GM19463 (cell line): ENCODE measurements at regions not wholly inside any gene's neighbourhood (a gene's known extent, or its start where the extent isn't known, plus 50 kb on each side); places are given as distances from the start of the nearest gene placed in this dataset.

ENCODE experiments used
- ATAC-seq: cut with Tn5 transposase; IDR thresholded peaks from one replicate; pipeline ENCODE4 v1.9.1; 2021; ENCODE audit warnings: mild to moderate bottlenecking, moderate library complexity; ENCODE audit not compliant: unreplicated experiment

DNA sequence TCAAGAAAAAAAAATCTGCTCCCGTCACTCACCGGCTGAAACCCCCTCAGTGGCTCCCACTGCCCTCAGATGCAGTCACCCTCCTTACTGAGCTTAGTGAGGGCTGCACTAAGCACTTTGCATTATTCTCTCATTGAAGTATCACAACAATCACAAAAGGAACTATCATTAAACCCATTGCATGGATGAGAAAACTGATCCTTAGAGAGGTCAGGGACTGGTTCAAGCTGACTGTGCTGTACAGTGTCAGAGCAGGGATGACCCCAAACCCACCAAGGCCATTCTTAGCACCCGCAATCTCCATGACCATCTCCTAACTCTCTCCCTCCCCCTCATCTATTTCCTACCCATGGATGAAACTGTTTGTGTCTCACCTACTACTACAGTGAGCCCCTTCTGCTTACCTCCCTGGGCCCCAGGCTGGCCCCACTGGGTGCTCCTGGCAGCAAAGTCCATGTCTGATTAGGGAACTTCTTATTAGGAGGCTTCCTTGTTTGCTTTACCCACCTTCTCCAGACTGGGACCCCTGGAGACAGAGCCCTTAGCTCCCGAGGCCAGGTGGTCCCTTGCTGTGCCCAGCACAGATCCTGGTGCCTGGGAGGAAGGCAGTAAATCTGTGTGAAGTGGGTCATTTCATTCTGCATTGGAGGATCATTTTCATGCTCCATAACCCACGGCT, 139.3 kb upstream of the ID2 start:
- no peak for ATAC-seq

DNA sequence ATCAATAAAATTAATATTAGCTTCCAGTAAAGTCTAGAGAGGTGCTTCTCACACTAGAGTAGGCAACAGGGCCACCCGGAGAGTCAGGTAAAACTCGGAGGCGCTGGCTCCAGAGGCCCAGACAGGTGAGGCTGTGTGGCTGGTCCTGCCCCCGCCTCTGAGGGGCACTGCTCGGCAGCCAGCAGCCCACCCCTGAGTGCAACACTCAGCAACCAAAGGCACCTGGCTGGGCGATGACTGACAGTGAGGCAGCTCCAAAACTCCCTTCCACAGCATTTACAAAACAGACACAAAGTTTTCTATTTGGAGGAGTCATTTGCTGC, 138.8 kb upstream of the ID2 start:
- peak; percentile 19 for ATAC-seq

GRCh38 chr2:8543383-8544170, 138.3 kb upstream of the ID2 start:
- ATAC-seq = peak; percentile 69

GRCh38 chr2:8544171-8544785, 137.6 kb upstream of the ID2 start:
- ATAC-seq = no peak

DNA sequence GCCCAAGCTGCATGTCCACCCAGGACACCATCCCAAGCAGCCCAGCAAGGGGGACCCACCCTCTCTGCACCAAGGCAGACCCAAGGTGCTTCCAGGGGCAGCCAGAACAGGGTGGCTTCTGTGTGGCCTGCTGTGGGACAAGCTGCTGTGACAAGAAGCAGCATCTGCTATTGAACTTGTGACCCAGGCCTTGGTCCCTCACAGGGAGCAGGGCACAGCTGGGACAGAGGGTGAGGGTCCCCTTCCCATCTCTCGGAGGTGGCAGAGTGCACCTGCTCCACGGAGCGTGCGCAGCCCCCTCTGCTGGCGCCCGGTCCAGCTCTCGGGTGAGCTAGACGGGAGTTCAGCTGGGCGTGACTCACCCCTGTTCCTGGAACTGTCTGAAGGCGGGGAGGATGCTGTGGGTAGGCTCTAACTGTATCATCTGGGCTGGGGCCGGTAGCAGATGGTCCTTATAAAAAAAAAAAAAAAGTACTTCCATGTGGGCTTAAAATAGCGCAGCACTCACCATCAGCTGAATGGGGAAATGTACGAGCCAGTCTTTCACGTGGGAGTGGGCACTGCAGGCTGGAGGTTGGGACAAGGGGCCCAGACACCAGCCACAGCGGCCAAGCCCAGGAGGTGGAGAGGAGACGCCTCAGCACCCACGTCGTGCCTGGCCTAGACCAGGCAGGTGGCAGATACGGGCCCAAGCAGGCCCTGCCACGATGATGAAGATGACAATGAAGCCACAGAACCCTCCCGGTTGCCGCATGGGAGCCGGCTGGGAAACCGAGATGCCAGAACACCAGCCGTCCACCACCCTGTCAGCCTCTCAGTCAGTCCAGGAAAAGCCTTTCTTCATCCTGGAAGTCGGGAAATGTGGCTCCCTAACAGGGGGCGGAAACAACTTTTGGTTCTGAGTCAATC, 136.8 kb upstream of the ID2 start:
- peak; percentile 41 for ATAC-seq

GRCh38 chr2:8545695-8546611, 135.9 kb upstream of the ID2 start:
- ATAC-seq = no peak

GRCh38 chr2:8546612-8547283, 135.1 kb upstream of the ID2 start:
- ATAC-seq = no peak

- no peak for ATAC-seq
Observed at GRCh38 chr2:8547284-8548064, 134.4 kb upstream of the ID2 start.

DNA sequence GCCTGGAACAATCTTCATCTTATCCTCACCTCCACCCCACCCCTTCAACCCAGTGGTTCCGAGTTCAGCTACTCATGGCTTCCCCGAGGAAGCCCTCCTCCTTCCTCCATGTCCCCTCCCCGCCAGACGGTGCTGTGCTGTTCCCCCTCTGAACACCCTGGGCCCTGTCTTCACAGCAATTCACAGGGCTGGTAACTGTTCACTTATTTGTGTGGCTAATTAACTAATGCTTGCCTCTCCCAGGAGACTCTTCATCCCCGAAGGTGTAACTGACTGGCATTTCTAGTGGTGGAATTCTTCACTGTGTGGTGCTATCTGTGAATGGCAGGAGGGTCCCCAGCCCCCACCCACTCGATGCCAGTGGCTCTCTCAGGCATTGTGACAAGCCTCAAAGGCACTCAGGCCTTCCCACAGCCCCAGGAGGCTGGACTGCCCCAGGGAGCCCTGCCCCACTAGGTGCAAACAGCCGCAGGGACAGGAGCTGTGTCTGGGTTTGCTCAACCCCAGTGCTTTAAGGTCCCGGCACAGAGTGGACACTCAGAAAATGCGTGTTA, 133.7 kb upstream of the ID2 start:
- ATAC-seq = no peak

DNA sequence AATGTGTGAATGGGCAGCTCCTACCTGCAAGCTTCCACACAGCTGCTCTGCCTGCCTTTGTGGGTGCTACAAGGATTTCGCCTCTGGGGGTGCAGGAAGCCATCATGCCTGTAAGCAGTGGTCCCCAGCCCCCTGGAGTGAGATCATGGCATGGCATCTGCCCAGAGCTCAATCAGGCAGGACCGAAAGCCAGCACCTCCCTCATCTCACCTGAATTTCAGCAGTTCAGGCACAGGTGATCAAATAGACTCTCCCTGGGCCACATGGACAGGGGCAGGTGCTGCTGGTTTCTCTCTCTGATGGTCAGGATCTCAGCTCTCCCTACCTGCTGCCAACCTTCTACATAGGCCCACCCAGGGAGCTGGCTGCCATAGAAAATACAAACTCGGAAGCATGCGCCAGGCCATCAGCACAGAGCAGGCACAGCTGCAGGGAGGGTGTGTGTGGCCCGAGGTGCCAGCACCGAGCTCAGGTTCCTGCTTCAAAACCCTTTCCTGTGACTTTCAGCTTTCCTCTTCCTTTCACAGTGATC, 133.2 kb upstream of the ID2 start:
- no peak for ATAC-seq

DNA sequence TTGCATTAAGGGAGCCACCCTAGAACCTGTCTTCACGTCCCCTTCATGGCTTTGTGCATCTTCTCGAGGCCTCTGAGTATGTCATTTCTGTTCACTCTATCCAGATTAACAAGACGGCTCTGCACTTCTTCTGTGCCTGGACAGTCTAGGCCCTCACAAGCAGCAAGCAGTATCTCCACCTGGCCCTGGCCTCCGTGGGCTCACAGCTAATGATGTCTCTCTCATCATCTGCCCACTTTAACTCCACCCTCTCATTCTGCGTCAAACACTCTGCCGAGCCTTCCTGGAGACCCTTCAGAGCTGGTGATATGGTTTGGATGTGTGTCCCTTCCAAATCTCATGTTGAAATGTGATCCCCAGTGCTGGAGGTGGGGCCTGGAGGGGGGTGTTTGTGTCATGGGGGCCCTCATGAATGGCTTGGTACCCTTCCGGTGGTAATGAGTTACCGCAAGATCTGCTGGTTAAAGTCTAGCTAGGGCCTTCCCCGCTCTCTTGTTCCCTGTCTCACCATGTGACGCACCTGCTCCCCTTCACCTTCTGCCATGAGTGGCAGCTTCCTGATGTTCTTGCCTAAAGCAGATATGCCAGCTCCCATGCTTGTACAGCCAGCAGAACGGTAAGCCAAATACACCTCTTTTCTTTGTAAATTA, 132.5 kb upstream of the ID2 start:
- ATAC-seq = no peak

GRCh38 chr2:8549942-8550341, 131.9 kb upstream of the ID2 start:
- no peak for ATAC-seq

DNA sequence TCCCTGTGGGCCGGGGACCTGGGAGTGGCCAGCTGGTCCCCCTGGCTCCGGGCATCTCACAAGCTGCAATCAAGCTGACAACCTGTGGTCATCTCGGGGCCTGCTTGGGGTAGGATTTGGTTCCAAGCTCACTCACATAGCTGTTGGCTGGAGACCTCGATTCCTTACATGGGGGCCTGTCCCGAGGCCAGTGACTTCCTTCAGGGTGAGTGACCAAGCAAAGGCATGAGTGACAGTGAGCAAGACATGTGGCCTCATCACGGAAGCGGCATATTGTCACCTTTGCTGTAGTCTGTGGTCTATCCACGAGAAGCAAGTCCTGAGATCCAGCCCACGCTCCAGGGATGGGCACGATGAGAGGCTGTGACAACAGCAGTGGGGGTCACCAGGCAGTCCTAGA, 131.4 kb upstream of the ID2 start:
- ATAC-seq = no peak

- no peak for ATAC-seq
Observed at GRCh38 chr2:8550937-8551621, 130.8 kb upstream of the ID2 start.

DNA sequence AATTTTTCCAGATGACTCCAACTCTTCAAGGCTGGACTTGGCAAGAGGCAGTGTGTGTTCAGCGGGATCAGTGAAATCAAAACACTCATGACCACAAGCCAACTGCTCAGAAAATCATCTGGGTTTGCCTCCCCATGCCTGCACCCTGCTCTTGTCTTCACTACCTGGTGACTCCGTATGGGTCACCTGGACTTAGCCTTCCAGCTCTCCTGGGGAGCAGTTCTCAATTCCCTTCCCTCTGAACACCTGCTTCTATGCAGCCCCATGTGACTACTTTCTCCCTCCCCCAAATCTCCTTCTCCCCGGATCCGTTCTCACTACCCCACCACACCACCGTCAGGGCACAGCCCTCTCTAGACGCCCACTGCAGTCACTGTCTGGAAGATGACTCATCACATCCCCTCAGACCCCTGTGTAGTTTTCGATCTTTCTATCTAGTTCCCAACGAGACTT, 130.2 kb upstream of the ID2 start:
- ATAC-seq = peak; percentile 69

GRCh38 chr2:8552293-8552801, 129.5 kb upstream of the ID2 start:
- ATAC-seq = peak; percentile 50

GRCh38 chr2:8553643-8554042, 128.2 kb upstream of the ID2 start:
- no peak for ATAC-seq
